Gastroesophageal sphincter (tissue), 4 donors: ENCODE measurements at regions not wholly inside any gene's neighbourhood (a gene's known extent, or its start where the extent isn't known, plus 50 kb on each side); places are given as distances from the start of the nearest gene placed in this dataset.

ENCODE experiments used
- ATAC-seq: fragments of 150-250 bp; one replicate; pipeline ENCODE4 v1.9.1; 2016; ENCODE audit warnings: mild to moderate bottlenecking, moderate library complexity
- H3K27ac ChIP-seq, 4 donors: fragments of 200-600 bp; sonication (generic) in 3 of 4; 1 replicate in 3 of 4; 2 replicates in 1 of 4; pipeline ENCODE4 v1.5.1; 2016 to 2019
- H3K27me3 ChIP-seq: fragments of 200-600 bp; sonication (generic); one replicate; pipeline ENCODE4 v1.5.1; 2019
- H3K36me3 ChIP-seq, 2 donors: fragments of 200-600 bp; sonication (generic); one replicate each; pipeline ENCODE4 v1.5.1; 2019; ENCODE audit warnings: control low read depth in 1 of 2
- H3K4me1 ChIP-seq, 3 donors: fragments of 200-600 bp; sonication (generic); 1 replicate in 2 of 3; 2 replicates in 1 of 3; pipeline ENCODE4 v1.5.1; 2016 to 2019; ENCODE audit warnings: control low read depth in 2 of 3
- H3K4me3 ChIP-seq, 2 donors: fragments of 200-600 bp; sonication (generic); one replicate each; pipeline ENCODE4 v1.5.1; 2019; ENCODE audit warnings: mild to moderate bottlenecking in 1 of 2, moderate library complexity in 1 of 2
- H3K9me3 ChIP-seq, 3 donors: fragments of 200-600 bp; sonication (generic); one replicate each; pipeline ENCODE4 v1.5.1; 2017 to 2019; ENCODE audit warnings: control low read depth in 2 of 3
- EP300 ChIP-seq: sonication (generic); formaldehyde crosslinking; IDR thresholded peaks from one replicate; pipeline ENCODE4 v1.6.1; 2017; ENCODE audit warnings: antibody characterized with exemption, mild to moderate bottlenecking
- POLR2A ChIP-seq, 2 donors: fragments of 450-650 bp; IDR thresholded peaks; one replicate each; pipeline ENCODE4 v1.6.1; 2017; ENCODE audit warnings: antibody characterized with exemption in 2 of 2, mild to moderate bottlenecking in 2 of 2, moderate library complexity in 1 of 2
- POLR2AphosphoS5 ChIP-seq: sonication (generic); formaldehyde crosslinking; IDR thresholded peaks from one replicate; pipeline ENCODE4 v1.6.1; 2017; ENCODE audit warnings: antibody characterized with exemption
- WGBS, 2 donors: methylation state at CpG; one replicate each; pipeline ENCODE4 v1.1.5; 2018; ENCODE audit warnings: low coverage in 1 of 2; 5-methylcytosine and 5-hydroxymethylcytosine counted together
- TF ChIP-seq, protein P1 (sequence below), 4 experiments: fragments of 200-600 bp in 2 of 4; fragments of 450-650 bp in 2 of 4; sonication (generic) in 1 of 4; IDR thresholded peaks; one replicate each; pipeline ENCODE4 v1.5.1; 2017 to 2019; ENCODE audit warnings: antibody characterized with exemption in 4 of 4, mild to moderate bottlenecking in 2 of 4, moderate library complexity in 2 of 4

DNA sequence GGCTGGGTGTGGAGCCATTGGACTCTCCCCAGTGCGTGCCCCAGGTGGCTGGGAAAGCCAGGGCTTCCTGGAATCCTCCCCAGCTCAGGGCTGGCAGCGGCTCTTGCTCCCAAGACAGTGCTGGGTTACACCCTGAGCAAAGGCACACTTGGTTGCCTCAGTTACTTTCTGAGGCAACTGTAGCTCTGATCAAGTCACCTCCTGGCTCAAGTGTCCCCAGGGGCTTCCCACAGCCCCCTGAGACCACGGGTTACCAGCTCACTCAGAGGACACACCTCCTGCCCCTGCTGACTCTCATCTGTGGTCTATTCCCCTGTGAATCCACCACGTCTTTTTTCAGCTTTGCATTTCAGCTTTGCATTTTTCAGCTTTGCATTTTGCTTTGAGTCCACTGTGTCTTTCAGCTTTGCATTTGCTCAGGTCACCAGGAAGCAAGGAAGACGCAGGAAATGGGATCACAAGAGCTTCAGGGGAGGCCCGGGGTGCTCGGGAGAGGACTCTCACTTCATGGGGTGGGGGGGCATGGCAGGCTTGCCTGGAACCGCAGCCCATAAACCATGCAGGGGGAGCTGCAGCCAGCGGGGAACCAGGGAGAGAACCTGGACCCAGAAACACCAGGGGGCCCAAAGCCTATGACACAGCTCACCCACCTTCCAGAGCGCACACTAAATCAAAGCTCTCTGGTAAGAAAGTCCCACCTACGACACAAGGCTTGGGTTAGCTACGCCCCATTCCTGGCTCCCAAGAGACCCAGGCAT, 138.0 kb upstream of the ASB18 start:
- no peak overlapping the region for H3K4me3 ChIP-seq
- 73 to 100% methylated on average over 3 to 9 of the region's 12 CpGs for WGBS, 2 donors
- H3K27ac ChIP-seq, result no peak overlapping the region
- H3K27me3 ChIP-seq, result no peaks in the 10 kb centered on the region
- TF ChIP-seq, protein P1, sequence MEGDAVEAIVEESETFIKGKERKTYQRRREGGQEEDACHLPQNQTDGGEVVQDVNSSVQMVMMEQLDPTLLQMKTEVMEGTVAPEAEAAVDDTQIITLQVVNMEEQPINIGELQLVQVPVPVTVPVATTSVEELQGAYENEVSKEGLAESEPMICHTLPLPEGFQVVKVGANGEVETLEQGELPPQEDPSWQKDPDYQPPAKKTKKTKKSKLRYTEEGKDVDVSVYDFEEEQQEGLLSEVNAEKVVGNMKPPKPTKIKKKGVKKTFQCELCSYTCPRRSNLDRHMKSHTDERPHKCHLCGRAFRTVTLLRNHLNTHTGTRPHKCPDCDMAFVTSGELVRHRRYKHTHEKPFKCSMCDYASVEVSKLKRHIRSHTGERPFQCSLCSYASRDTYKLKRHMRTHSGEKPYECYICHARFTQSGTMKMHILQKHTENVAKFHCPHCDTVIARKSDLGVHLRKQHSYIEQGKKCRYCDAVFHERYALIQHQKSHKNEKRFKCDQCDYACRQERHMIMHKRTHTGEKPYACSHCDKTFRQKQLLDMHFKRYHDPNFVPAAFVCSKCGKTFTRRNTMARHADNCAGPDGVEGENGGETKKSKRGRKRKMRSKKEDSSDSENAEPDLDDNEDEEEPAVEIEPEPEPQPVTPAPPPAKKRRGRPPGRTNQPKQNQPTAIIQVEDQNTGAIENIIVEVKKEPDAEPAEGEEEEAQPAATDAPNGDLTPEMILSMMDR (IDR thresholded peaks at IDR 0.05), result no peak
- no peak for TF ChIP-seq EP300
- TF ChIP-seq POLR2A (IDR thresholded peaks at IDR 0.05), result no peak
- TF ChIP-seq POLR2AphosphoS5, result no peak
- no peaks in the 10 kb centered on the region for H3K36me3 ChIP-seq
- no peaks in the 10 kb centered on the region for H3K9me3 ChIP-seq
- ATAC-seq, result no peak
- H3K4me1 ChIP-seq, result no peaks in the 10 kb centered on the region

DNA sequence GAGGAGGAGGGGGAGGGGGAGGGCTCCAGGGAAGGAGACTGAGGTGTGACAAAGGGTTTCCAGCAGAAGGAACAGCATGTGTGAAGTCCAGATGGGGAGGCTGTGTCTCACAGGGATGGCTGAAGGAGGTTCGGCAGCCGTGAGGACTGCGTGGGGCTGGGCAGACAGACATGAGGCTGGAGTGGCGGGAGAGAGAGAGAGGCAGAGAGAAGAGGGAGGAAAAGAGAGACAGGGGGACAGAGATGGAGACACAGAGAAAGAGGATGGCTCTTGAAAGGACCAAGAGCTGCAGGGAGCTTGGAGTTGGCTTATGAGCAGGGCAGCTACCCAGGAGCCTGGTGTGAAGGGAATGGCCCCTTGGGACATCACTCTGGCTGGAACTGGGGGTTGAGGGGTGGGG, 138.9 kb upstream of the ASB18 start:
- TF ChIP-seq EP300 (no peak), POLR2A (IDR thresholded peaks at IDR 0.05) (no peak), POLR2AphosphoS5 (no peak)
- TF ChIP-seq, protein P1 (IDR thresholded peaks at IDR 0.05), result no peak
- peaks cover 0 to under 1% (median 0%) of the 10 kb centered on the region in 3 donors for H3K9me3 ChIP-seq
- no peak overlapping the region for H3K27ac ChIP-seq
- WGBS, 2 donors, result 80 to 92% methylated on average over 1 to 3 of the region's 4 CpGs
- H3K4me1 ChIP-seq, result no peaks in the 10 kb centered on the region
- H3K36me3 ChIP-seq, result no peaks in the 10 kb centered on the region
- no peak for ATAC-seq
- H3K27me3 ChIP-seq, result no peaks in the 10 kb centered on the region
- H3K4me3 ChIP-seq, result no peak overlapping the region

DNA sequence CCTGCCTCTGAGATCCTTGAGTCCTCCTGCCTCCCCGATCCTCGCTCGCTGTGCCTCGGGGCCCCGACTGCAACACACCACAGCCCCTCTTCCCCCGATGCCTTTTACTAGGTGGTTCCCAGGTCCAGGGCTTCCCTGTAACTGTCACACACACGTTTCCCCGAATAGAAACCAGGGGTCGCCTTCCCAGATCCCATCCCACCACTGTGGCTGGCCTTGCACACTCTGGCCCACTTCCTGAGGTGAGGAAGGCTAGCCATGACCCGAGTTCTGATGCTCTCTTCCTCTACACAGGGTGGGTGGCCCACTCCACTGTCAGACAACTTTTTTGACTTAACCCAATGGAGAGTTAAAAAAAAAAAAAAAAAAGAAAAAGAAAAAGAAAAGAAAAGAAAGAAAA, 139.6 kb upstream of the ASB18 start:
- TF ChIP-seq POLR2AphosphoS5, result no peak
- TF ChIP-seq POLR2A (IDR thresholded peaks at IDR 0.05), result no peak
- TF ChIP-seq EP300, result no peak
- TF ChIP-seq, protein P1 (IDR thresholded peaks at IDR 0.05), result no peak
- H3K9me3 ChIP-seq, result peaks cover 0 to 7% (median 0%) of the 10 kb centered on the region in 3 donors
- no peak overlapping the region for H3K4me3 ChIP-seq
- H3K27me3 ChIP-seq, result no peaks in the 10 kb centered on the region
- no peak overlapping the region for H3K27ac ChIP-seq
- H3K36me3 ChIP-seq, result no peaks in the 10 kb centered on the region
- H3K4me1 ChIP-seq, result no peaks in the 10 kb centered on the region
- ATAC-seq, result no peak
- WGBS, 2 donors, result 93 to 94% methylated on average over 6 to 10 of the region's 10 CpGs

DNA sequence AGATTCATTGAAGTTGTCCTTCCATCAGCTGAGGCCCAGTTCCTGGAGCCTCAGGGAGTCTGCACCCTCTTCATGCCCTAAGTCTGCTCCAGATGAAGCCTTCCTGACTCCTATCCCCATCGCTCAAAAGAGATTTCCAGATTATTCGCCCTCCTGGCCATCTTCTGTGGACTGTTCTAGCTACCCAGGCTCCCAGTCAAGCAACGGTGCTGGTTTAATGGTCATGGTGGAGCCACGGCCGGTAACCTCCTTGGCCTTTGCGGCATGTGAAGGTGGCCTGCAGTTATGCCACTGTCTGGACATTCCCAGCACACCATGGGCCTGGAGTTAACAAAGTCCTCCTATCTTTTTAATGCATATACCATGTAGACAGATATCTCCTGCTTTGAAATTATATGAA, 140.1 kb upstream of the ASB18 start:
- no peak overlapping the region for H3K4me3 ChIP-seq
- peaks cover 0 to 10% (median 0%) of the 10 kb centered on the region in 3 donors for H3K9me3 ChIP-seq
- ATAC-seq, result no peak
- 92 to 100% methylated on average over 3 to 6 of the region's 6 CpGs for WGBS, 2 donors
- H3K4me1 ChIP-seq, result no peaks in the 10 kb centered on the region
- no peak for TF ChIP-seq POLR2AphosphoS5
- TF ChIP-seq, protein P1 (IDR thresholded peaks at IDR 0.05), result no peak
- no peak for TF ChIP-seq EP300
- no peak for TF ChIP-seq POLR2A (IDR thresholded peaks at IDR 0.05)
- H3K27me3 ChIP-seq, result no peaks in the 10 kb centered on the region
- H3K27ac ChIP-seq, result no peak overlapping the region
- H3K36me3 ChIP-seq, result no peaks in the 10 kb centered on the region

DNA sequence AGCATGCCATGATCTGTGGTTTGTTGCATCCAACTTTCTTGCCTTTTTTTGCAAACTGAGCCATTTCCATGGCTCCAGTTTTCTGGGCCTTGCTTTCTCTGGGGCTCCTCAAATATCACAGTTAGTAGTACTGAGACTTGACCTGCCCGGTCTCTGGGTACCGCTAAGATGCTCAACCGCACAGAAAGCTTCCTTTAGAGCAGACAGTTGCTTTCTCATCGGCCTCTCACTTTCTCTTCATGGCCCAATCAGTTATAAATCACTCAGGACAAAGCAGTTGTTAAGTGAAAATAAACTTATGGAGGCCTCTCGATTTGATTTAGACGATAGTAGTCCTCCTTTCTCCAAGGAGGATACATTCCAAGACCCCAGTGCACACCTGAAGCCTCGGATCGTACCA, 141.2 kb upstream of the ASB18 start:
- Histone ChIP-seq H3K36me3 (no peaks in the 10 kb centered on the region), H3K9me3 (peaks cover 0 to 10% (median 0%) of the 10 kb centered on the region in 3 donors), H3K4me3 (no peak overlapping the region), H3K27ac (no peak overlapping the region), H3K27me3 (no peaks in the 10 kb centered on the region), H3K4me1 (no peaks in the 10 kb centered on the region)
- no peak for TF ChIP-seq POLR2AphosphoS5
- no peak for TF ChIP-seq EP300
- no peak for TF ChIP-seq POLR2A (IDR thresholded peaks at IDR 0.05)
- TF ChIP-seq, protein P1 (IDR thresholded peaks at IDR 0.05), result no peak
- ATAC-seq, result no peak
- whole genome bisulfite sequencing, 2 donors, result 73 to 85% methylated on average over 4 to 8 of the region's 8 CpGs
